ENCODE measurements at regions not wholly inside any gene's neighbourhood (a gene's known extent, or its start where the extent isn't known, plus 50 kb on each side); places are given as distances from the start of the nearest gene placed in this dataset.

- Histone ChIP-seq H3K4me1 (ENCODE audit: control insufficient read depth, extremely low read depth, insufficient read depth, low read length) (no peaks in the 10 kb centered on the region), H3K4me3 (ENCODE audit: control insufficient read depth in 2 of 3, extremely low read depth in 1 of 3, insufficient read depth in 2 of 3, low read depth in 1 of 3, low read length in 3 of 3) (no peak overlapping the region), H3K9me1 (ENCODE audit: control insufficient read depth, extremely low read depth, insufficient read depth, low read length) (no peaks in the 10 kb centered on the region), H3K9me3 (ENCODE audit: control insufficient read depth, low read depth, low read length) (no peaks in the 10 kb centered on the region), H4K20me1 (ENCODE audit: control insufficient read depth, extremely low read depth, insufficient read depth, low read length) (no peaks in the 10 kb centered on the region), H3K27ac (ENCODE audit: control insufficient read depth, insufficient read depth, low read length) (no peak overlapping the region), H3K4me2 (ENCODE audit: control insufficient read depth, extremely low read depth, insufficient read depth, low read depth, low read length) (peak overlapping the region; percentile 27), H3K27me3 (ENCODE audit: control insufficient read depth, extremely low read depth, insufficient read depth, low read length) (no peaks in the 10 kb centered on the region), H3K36me3 (ENCODE audit: control insufficient read depth in 2 of 2, extremely low read depth in 1 of 2, insufficient read depth in 2 of 2, low read length in 2 of 2) (no peaks in the 10 kb centered on the region), H3K9ac (ENCODE audit: control insufficient read depth, extremely low read depth, insufficient read depth, low read length) (no peak overlapping the region), H3K79me2 (ENCODE audit: control insufficient read depth, insufficient read depth, low read length) (no peaks in the 10 kb centered on the region), H2AFZ (ENCODE audit: control insufficient read depth, low read length) (peak overlapping the region; percentile 30)
- dilution Hi-C loops (cut with MboI; ENCODE audit: extremely low pct_ligation_motif_present, low sequenced_read_pairs), result no loop called here
- TF ChIP-seq CTCF (optimal IDR thresholded peaks at IDR 0.05 in 1 of 3, IDR thresholded peaks at IDR 0.05 in 1 of 3, conservative IDR thresholded peaks at IDR 0.05 in 1 of 3; ENCODE audit: extremely low read depth in 1 of 3, insufficient read depth in 2 of 3, low read length in 3 of 3), result no peak
- TF ChIP-seq EZH2 (IDR thresholded peaks at IDR 0.05; ENCODE audit: low read length), result no peak
- DNase-seq (ENCODE audit: low read depth, low spot score) (no peak), FAIRE-seq (no peak)
Observed at GRCh38 chr4:25552580-25553271, 102.9 kb upstream of the SLC34A2 start.

- FAIRE-seq, result no peak
- dilution Hi-C loops (cut with MboI; ENCODE audit: extremely low pct_ligation_motif_present, low sequenced_read_pairs), result no loop called here
- no peaks in the 10 kb centered on the region for H3K79me2 ChIP-seq (ENCODE audit: control insufficient read depth, insufficient read depth, low read length)
Observed at GRCh38 chr4:25559508-25559907, 96.1 kb upstream of the SLC34A2 start.

More at GRCh38 chr4:25559508-25559907, 96.1 kb upstream of the SLC34A2 start:
- no peak overlapping the region for H3K4me2 ChIP-seq (ENCODE audit: control insufficient read depth, extremely low read depth, insufficient read depth, low read depth, low read length)
- no peaks in the 10 kb centered on the region for H3K4me1 ChIP-seq (ENCODE audit: control insufficient read depth, extremely low read depth, insufficient read depth, low read length)
- H3K27me3 ChIP-seq (ENCODE audit: control insufficient read depth, extremely low read depth, insufficient read depth, low read length), result no peaks in the 10 kb centered on the region
- no peak for DNase-seq (ENCODE audit: low read depth, low spot score)
- no peaks in the 10 kb centered on the region for H3K36me3 ChIP-seq (ENCODE audit: control insufficient read depth in 2 of 2, extremely low read depth in 1 of 2, insufficient read depth in 2 of 2, low read length in 2 of 2)
- H3K9me1 ChIP-seq (ENCODE audit: control insufficient read depth, extremely low read depth, insufficient read depth, low read length), result no peaks in the 10 kb centered on the region
- no peak for TF ChIP-seq EZH2 (IDR thresholded peaks at IDR 0.05; ENCODE audit: low read length)
- TF ChIP-seq CTCF (optimal IDR thresholded peaks at IDR 0.05 in 1 of 3, IDR thresholded peaks at IDR 0.05 in 1 of 3, conservative IDR thresholded peaks at IDR 0.05 in 1 of 3; ENCODE audit: extremely low read depth in 1 of 3, insufficient read depth in 2 of 3, low read length in 3 of 3), result no peak
- H3K4me3 ChIP-seq (ENCODE audit: control insufficient read depth in 2 of 3, extremely low read depth in 1 of 3, insufficient read depth in 2 of 3, low read depth in 1 of 3, low read length in 3 of 3), result no peak overlapping the region
- no peaks in the 10 kb centered on the region for H4K20me1 ChIP-seq (ENCODE audit: control insufficient read depth, extremely low read depth, insufficient read depth, low read length)
- no peak overlapping the region for H2AFZ ChIP-seq (ENCODE audit: control insufficient read depth, low read length)
- H3K9me3 ChIP-seq (ENCODE audit: control insufficient read depth, low read depth, low read length), result no peaks in the 10 kb centered on the region
- H3K9ac ChIP-seq (ENCODE audit: control insufficient read depth, extremely low read depth, insufficient read depth, low read length), result no peak overlapping the region
- H3K27ac ChIP-seq (ENCODE audit: control insufficient read depth, insufficient read depth, low read length), result no peak overlapping the region
